Peyer's patch (tissue), 4 donors: ENCODE measurements at regions not wholly inside any gene's neighbourhood (a gene's known extent, or its start where the extent isn't known, plus 50 kb on each side); places are given as distances from the start of the nearest gene placed in this dataset.

ENCODE experiments used
- POLR2A ChIP-seq, 2 donors: fragments of 450-650 bp; IDR thresholded peaks; one replicate each; pipeline ENCODE4 v1.5.1; 2017; ENCODE audit warnings: antibody characterized with exemption in 2 of 2, mild to moderate bottlenecking in 2 of 2, moderate library complexity in 2 of 2
- TF ChIP-seq, protein P1 (sequence below), 6 experiments: fragments of 450-650 bp in 4 of 6; fragments of 200-600 bp in 2 of 6; sonication (generic) in 1 of 6; IDR thresholded peaks; one replicate each; pipeline ENCODE4 v1.5.1; 2017 to 2019; ENCODE audit warnings: antibody characterized with exemption in 6 of 6, mild to moderate bottlenecking in 3 of 6, moderate library complexity in 1 of 6

DNA sequence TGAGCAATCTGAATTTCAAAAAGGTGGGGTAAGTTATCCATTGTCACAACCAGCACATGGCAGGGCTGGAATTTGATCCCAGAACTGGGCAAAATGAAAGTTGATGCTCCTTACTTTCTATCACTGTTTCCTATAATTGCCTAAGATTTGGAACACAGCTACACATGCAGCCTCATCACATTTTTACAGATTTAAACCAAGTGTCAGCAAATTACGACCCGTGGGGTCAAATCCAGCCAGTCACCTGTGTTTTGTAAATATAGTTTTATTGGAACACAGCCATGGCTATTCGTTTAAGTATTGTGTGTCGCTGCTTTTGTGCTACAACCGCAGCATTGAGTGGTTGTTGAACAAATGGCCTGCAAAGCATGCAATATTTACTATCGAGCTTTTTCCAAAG, 94.3 kb downstream of the SREK1 start:
- TF ChIP-seq, protein P1, sequence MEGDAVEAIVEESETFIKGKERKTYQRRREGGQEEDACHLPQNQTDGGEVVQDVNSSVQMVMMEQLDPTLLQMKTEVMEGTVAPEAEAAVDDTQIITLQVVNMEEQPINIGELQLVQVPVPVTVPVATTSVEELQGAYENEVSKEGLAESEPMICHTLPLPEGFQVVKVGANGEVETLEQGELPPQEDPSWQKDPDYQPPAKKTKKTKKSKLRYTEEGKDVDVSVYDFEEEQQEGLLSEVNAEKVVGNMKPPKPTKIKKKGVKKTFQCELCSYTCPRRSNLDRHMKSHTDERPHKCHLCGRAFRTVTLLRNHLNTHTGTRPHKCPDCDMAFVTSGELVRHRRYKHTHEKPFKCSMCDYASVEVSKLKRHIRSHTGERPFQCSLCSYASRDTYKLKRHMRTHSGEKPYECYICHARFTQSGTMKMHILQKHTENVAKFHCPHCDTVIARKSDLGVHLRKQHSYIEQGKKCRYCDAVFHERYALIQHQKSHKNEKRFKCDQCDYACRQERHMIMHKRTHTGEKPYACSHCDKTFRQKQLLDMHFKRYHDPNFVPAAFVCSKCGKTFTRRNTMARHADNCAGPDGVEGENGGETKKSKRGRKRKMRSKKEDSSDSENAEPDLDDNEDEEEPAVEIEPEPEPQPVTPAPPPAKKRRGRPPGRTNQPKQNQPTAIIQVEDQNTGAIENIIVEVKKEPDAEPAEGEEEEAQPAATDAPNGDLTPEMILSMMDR (IDR thresholded peaks at IDR 0.05) = no peak
- TF ChIP-seq POLR2A (IDR thresholded peaks at IDR 0.05) = no peak
